Adrenal gland (tissue), 5 donors: ENCODE measurements at regions not wholly inside any gene's neighbourhood (a gene's known extent, or its start where the extent isn't known, plus 50 kb on each side); places are given as distances from the start of the nearest gene placed in this dataset.

Experiments
- POLR2A ChIP-seq, 2 donors: fragments of 450-650 bp; IDR thresholded peaks; one replicate each; pipeline ENCODE4 v1.6.1; 2017; ENCODE audit warnings: antibody characterized with exemption in 2 of 2, mild to moderate bottlenecking in 2 of 2, moderate library complexity in 1 of 2
- TF ChIP-seq, protein P1 (sequence below), 6 experiments: fragments of 450-650 bp in 4 of 6; fragments of 200-600 bp in 2 of 6; sonication (generic) in 1 of 6; IDR thresholded peaks; 1 replicate in 5 of 6; 2 replicates in 1 of 6; pipeline versions ENCODE4 v1.5.1 to v1.8.0; 2016 to 2021; ENCODE audit warnings: antibody characterized with exemption in 6 of 6, mild to moderate bottlenecking in 2 of 6, moderate library complexity in 1 of 6
- donor health status: DM: no; HTN: no; CAD: no.

DNA sequence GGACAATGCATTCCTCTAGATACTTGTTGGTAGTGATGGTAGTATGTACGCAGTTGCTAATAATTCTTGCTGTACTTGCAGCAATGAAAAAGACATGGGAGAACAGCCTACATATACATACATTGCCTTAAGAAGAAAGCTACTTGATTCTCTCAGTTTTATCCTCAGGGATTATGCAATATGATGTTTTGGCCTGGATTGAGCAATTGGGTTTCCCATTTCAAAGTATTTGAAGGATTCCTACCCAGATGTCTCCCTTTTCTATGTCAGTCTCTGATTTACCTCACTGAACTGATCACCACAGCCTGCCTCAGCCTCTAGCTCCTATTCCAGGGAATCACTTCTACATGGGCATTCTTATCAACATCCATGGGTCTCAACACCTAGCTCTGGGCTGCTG lies 210.1 kb upstream of the CDH10 start:
- TF ChIP-seq, protein P1, sequence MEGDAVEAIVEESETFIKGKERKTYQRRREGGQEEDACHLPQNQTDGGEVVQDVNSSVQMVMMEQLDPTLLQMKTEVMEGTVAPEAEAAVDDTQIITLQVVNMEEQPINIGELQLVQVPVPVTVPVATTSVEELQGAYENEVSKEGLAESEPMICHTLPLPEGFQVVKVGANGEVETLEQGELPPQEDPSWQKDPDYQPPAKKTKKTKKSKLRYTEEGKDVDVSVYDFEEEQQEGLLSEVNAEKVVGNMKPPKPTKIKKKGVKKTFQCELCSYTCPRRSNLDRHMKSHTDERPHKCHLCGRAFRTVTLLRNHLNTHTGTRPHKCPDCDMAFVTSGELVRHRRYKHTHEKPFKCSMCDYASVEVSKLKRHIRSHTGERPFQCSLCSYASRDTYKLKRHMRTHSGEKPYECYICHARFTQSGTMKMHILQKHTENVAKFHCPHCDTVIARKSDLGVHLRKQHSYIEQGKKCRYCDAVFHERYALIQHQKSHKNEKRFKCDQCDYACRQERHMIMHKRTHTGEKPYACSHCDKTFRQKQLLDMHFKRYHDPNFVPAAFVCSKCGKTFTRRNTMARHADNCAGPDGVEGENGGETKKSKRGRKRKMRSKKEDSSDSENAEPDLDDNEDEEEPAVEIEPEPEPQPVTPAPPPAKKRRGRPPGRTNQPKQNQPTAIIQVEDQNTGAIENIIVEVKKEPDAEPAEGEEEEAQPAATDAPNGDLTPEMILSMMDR (IDR thresholded peaks at IDR 0.05) = no peak
- TF ChIP-seq POLR2A (IDR thresholded peaks at IDR 0.05) = no peak
